AG04449 (cell line): ENCODE measurements at regions not wholly inside any gene's neighbourhood (a gene's known extent, or its start where the extent isn't known, plus 50 kb on each side); places are given as distances from the start of the nearest gene placed in this dataset.

Experiments used
- CTCF ChIA-PET: fragments of 350-600 bp; formaldehyde crosslinking; extraction: SDS; loops from one replicate; lab custom pipeline; 2021; ENCODE audit warnings: antibody characterized with exemption; lab: Yijun Ruan, JAX
- POLR2A ChIA-PET: fragments of 400-600, 350-600 bp; formaldehyde crosslinking; extraction: SDS; loops from one replicate; lab custom pipeline; 2020; ENCODE audit warnings: antibody characterized with exemption, inconsistent platforms; lab: Yijun Ruan, JAX
- DNase-seq: peaks from one replicate; pipeline ENCODE4 v3.0.0-alpha.2; 2010; ENCODE audit warnings: low read depth, low spot score
- H3K4me3 ChIP-seq: 2 replicates; pipeline ENCODE4 v1.5.1; 2011; ENCODE audit warnings: low read depth, mild to moderate bottlenecking, control low read depth, low read length
- CTCF ChIP-seq: IDR thresholded peaks from one replicate; pipeline ENCODE4 v1.5.1; 2011; ENCODE audit warnings: mild to moderate bottlenecking, moderate library complexity, low read length, control low read depth, inconsistent platforms; ENCODE audit not compliant: insufficient read depth; ENCODE audit errors: missing control alignments

- POLR2A ChIA-PET: no interaction called here
- DNase-seq: no peak
- H3K4me3 ChIP-seq: no peak overlapping the region
- TF ChIP-seq CTCF: no peak
- CTCF ChIA-PET: no interaction called here
Measured at GRCh38 chr6:164144316-164144715, 729.8 kb downstream of the QKI start.

GRCh38 chr6:164142322-164142721 lies 727.8 kb downstream of the QKI start:
- no peak for TF ChIP-seq CTCF
- no peak overlapping the region for H3K4me3 ChIP-seq
- ChIA-PET POLR2A (no interaction called here), CTCF (no interaction called here)
- DNase-seq: no peak

- no peak for DNase-seq
- POLR2A ChIA-PET: no interaction called here
- no peak for TF ChIP-seq CTCF
- CTCF ChIA-PET: no interaction called here
- no peak overlapping the region for H3K4me3 ChIP-seq
Measured at GRCh38 chr6:164135511-164136132, 721.1 kb downstream of the QKI start.

- CTCF ChIA-PET: no interaction called here
Measured at GRCh38 chr6:164133095-164133494, 718.6 kb downstream of the QKI start.

GRCh38 chr6:164130585-164130984 lies 716.1 kb downstream of the QKI start:
- ChIA-PET CTCF (no interaction called here), POLR2A (no interaction called here)
- no peak for TF ChIP-seq CTCF
- DNase-seq: no peak
- H3K4me3 ChIP-seq: no peak overlapping the region

More at GRCh38 chr6:164133095-164133494, 718.6 kb downstream of the QKI start:
- DNase-seq: no peak
- H3K4me3 ChIP-seq: no peak overlapping the region
- POLR2A ChIA-PET: interaction anchor here (0.6 kb wide), 1 partner anchor 57 kb away, joined by 3 read pairs; no protein-coding TSS in a partner anchor
- TF ChIP-seq CTCF: no peak

GRCh38 chr6:164130151-164130550 lies 715.6 kb downstream of the QKI start:
- no peak for TF ChIP-seq CTCF
- POLR2A ChIA-PET: no interaction called here

More at GRCh38 chr6:164130151-164130550, 715.6 kb downstream of the QKI start:
- DNase-seq: no peak
- CTCF ChIA-PET: no interaction called here
- H3K4me3 ChIP-seq: no peak overlapping the region
